Lower leg skin (tissue), 3 donors: ENCODE measurements at regions not wholly inside any gene's neighbourhood (a gene's known extent, or its start where the extent isn't known, plus 50 kb on each side); places are given as distances from the start of the nearest gene placed in this dataset.

Experiments
- CTCF ChIP-seq, 3 donors: fragments of 450-650 bp; IDR thresholded peaks; one replicate each; pipeline ENCODE4 v1.5.1; 2016; ENCODE audit warnings: antibody characterized with exemption in 3 of 3, mild to moderate bottlenecking in 3 of 3, moderate library complexity in 2 of 3
- POLR2A ChIP-seq, 2 donors: fragments of 450-650 bp; IDR thresholded peaks; one replicate each; pipeline ENCODE4 v1.6.1; 2016 to 2017; ENCODE audit warnings: antibody characterized with exemption in 2 of 2, mild to moderate bottlenecking in 1 of 2, moderate library complexity in 1 of 2

- TF ChIP-seq CTCF (IDR thresholded peaks at IDR 0.05): no peak
- TF ChIP-seq POLR2A (IDR thresholded peaks at IDR 0.05): no peak
Observed at GRCh38 chr10:108434559-108435252, 1270.2 kb upstream of the SORCS1 start.
